HG02884 (cell line): ENCODE measurements at regions not wholly inside any gene's neighbourhood (a gene's known extent, or its start where the extent isn't known, plus 50 kb on each side); places are given as distances from the start of the nearest gene placed in this dataset.

Experiments
- ATAC-seq: cut with Tn5 transposase; IDR thresholded peaks from one replicate; pipeline ENCODE4 v1.9.1; 2021; ENCODE audit warnings: mild to moderate bottlenecking, moderate library complexity; ENCODE audit not compliant: unreplicated experiment

GRCh38 chr2:136376798-136377211 lies 258.9 kb upstream of the CXCR4 start:
- ATAC-seq = no peak

DNA sequence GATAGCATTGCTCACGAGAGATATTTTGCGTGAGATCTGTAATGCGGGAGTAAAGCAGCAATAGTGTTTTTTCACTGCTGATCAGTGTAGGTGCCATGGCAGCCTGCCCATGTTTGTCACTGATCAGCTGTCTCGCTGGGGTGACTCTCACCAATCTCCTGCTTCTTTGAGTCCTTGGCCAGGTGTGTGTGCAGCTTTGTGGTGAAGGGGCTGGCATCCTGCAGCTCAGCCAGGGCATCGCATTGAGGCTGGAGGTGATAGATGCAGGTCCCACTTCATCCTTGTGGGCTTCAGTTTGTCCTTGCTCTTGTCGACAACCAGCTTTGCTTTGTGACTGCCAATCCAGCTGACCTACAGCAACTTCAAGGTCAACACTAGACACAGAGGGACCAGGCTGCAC lies 258.3 kb upstream of the CXCR4 start:
- ATAC-seq = no peak

GRCh38 chr2:136375017-136375901 lies 257.3 kb upstream of the CXCR4 start:
- ATAC-seq = peak; percentile 63

GRCh38 chr2:136373841-136374240 lies 255.9 kb upstream of the CXCR4 start:
- ATAC-seq = no peak

GRCh38 chr2:136373029-136373428 lies 255.1 kb upstream of the CXCR4 start:
- ATAC-seq = no peak

DNA sequence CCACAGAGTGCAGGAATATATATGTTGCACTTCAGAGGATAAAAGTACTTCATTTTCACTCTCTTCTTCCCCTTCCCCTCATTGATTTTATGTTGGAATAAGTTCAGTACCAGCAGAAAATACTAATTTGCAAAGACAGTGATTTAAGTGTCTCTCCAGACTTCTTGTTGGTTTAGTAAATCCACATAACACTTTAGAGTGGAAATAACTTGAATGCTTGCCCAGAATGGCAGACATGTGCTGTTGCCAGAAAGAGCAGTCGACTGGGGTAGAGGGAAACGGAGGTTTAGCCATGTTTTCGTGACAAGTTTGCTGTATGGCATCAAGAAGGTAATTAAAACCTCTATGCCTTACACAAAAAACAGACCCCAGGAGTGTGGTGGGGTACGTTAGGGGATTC lies 246.0 kb upstream of the CXCR4 start:
- ATAC-seq = no peak

DNA sequence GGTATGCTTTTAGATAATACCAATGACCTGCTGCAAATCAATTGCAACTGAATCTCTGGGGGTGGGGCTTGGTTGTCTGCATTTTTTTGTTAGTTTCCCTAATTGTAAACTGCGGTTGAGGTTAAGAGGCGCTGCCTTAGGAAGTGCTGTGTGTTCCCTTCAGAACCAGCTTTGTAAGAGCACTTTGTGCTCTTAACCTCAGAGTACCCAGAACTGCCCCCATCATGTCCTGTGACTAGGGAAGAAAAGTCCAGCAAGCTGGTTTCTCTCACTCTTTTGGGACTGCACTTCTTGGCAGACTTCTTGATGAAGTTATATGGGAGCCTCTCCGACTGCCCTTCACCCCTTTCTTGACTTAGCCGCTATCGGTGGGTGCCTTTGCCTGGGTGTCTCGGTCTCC lies 245.5 kb upstream of the CXCR4 start:
- ATAC-seq = no peak

DNA sequence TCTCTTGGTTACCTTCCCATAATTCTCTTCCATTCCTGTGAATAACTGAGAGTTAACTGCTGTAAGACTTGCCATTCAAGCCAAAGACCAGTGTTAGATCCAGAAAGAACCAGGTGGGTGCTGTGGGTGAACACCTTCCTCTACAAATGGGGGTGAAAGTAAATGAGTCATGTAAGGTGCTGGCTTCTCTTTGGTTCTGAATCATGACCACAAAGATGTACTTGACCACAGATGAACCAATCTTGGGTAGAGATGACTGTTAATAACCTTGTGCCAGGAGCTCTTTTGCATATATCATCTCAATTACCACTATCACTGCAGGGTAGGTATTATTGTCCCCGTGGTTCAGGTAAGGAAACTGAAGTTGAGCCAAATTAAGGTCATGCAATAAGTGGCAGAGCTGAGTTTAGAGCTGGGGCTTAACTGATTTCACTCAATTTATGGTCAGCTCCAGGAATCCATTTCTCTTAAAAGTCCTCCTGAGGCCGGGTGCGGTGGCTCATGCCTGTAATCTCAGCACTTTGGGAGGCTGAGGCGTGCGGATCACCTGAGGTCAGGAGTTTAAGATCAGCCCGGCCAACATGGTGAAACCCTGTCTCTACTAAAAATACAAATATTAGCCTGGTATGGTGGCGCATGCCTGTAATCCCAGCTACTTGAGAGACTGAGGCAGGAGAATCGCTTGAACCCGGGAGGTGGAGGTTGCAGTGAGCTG lies 244.9 kb upstream of the CXCR4 start:
- peak; percentile 95 for ATAC-seq

GRCh38 chr2:136361521-136361920 lies 243.6 kb upstream of the CXCR4 start:
- no peak for ATAC-seq

DNA sequence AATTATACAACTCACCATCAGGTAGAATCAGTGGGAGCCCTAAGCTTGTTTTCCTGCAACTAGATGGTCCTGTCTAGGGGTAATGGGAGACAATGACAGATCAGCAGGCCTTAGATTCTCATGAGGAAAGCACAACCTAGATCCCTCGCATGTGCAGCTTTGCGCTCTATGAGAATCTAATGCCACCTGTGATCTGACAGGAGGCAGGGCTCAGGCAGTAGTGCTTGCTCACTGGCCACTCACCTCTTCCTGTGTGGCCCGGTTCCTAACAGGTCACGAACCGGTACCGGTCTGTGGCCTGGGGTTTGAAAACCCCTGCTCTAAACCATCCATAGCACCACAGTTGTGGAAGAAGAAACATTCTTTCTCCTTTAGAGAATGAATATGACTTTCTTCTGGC lies 242.8 kb upstream of the CXCR4 start:
- no peak for ATAC-seq

- ATAC-seq = no peak
These were observed 241.4 kb upstream of the CXCR4 start for GRCh38 chr2:136359121-136359965.

DNA sequence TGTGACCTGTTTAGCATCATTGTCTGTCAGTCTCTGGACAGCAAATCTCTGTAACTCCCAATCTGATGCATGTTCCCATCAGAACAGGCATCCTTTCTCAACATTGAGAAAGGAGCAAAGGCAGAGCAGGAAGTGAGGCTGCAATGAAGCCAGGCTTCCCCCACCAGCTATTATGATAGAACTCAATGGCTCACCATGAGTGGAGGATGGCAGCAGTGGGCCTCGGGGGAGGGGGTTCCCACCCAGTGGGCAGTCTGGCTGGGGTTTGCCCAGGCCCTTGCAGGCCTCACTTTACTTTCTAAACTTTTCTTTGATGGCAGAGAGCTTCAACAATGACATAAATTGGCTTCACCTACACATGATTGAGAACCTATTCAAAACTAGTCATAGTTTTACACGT lies 240.6 kb upstream of the CXCR4 start:
- ATAC-seq = no peak

DNA sequence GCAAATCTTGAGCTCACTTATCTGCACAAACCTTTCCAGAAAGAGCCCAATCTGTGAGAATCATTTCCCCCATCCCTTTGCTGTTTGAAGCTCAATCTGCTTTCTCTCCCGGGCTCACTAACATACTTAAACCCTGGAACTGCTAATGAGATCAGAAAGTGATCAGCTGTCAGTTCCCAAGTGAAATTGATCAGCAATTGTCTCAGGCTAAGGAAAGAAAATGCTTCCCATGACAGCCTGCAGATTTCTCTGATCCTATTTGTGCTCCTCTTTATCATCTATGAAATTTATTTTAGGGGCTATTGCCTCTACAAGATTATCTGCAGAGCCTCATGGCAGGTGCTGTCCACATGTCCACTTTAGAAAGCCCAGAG lies 239.0 kb upstream of the CXCR4 start:
- no peak for ATAC-seq

GRCh38 chr2:136356125-136357006 lies 238.4 kb upstream of the CXCR4 start:
- ATAC-seq = no peak

DNA sequence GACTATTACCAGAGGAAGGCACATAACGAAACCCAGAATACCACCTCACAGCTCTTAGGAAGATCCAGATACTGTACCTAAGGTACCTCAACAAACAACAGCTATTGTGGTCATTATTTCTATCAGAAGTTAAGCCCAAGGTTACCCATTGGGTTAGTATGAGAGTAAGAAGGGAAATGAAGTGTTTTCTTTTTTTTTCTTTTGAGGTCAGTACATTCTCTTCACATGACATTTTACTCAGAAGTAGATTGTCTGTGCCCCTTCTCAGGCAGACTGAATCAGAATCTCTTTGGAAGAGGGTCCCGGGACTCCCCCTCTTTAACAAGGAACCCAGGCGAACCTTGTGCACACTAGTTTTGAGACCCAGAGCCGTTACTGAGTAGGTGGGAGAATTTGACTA lies 233.7 kb upstream of the CXCR4 start:
- no peak for ATAC-seq

- no peak for ATAC-seq
These were observed 230.0 kb upstream of the CXCR4 start for GRCh38 chr2:136347981-136348380.

DNA sequence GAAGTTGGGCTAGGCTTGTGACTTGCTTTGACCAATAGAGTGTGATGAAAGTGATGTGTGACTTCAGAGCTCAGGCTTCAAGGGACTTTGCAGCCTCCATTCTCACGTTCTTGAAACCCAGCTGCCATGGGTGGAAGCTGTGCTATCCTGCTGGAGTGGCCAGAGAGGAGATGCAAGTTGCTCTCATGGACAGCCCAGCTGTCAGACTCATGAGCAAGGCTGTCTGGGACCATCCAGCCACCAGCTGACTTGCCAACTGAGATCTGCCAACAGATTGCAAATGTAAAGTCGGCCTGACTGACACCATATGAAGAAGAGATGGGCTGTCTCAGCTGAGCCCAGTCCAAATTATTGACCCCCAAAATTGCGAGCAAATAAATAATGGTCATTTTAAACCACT lies 226.4 kb upstream of the CXCR4 start:
- no peak for ATAC-seq

GRCh38 chr2:136342138-136342537 lies 224.2 kb upstream of the CXCR4 start:
- no peak for ATAC-seq

DNA sequence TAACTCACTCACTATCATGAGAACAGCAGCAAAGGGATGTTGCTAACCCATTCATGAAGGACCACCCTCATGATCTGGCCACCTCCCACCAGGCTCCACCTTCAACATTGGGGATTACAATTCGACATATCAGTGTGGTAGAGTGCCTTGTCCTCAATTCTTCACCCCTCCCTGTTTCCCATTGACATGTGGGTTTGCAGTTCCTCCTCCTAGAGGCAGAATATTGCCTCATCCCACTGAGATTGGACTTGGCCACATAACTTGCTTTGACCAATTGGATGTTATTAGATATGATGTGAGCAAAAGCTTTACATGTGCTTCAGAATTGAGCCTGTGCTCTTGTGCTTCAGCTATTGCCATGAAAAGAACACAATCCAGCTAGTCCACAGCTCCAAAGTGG lies 217.0 kb upstream of the CXCR4 start:
- ATAC-seq = no peak

GRCh38 chr2:136332436-136333095 lies 214.6 kb upstream of the CXCR4 start:
- ATAC-seq = no peak
